ENCODE measurements at regions not wholly inside any gene's neighbourhood (a gene's known extent, or its start where the extent isn't known, plus 50 kb on each side); places are given as distances from the start of the nearest gene placed in this dataset.
A peak's percentile ranks its signal among the peaks of the same experiment; 100 is the strongest.

GRCh38 chr2:163157411-163157810, 318.8 kb upstream of the KCNH7 start:
- TF ChIP-seq, protein P1, sequence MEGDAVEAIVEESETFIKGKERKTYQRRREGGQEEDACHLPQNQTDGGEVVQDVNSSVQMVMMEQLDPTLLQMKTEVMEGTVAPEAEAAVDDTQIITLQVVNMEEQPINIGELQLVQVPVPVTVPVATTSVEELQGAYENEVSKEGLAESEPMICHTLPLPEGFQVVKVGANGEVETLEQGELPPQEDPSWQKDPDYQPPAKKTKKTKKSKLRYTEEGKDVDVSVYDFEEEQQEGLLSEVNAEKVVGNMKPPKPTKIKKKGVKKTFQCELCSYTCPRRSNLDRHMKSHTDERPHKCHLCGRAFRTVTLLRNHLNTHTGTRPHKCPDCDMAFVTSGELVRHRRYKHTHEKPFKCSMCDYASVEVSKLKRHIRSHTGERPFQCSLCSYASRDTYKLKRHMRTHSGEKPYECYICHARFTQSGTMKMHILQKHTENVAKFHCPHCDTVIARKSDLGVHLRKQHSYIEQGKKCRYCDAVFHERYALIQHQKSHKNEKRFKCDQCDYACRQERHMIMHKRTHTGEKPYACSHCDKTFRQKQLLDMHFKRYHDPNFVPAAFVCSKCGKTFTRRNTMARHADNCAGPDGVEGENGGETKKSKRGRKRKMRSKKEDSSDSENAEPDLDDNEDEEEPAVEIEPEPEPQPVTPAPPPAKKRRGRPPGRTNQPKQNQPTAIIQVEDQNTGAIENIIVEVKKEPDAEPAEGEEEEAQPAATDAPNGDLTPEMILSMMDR (IDR thresholded peaks at IDR 0.05; ENCODE audit: control insufficient read depth, extremely low read depth, insufficient read depth): no peak
- no peak for DNase-seq (ENCODE audit: low read depth)

DNA sequence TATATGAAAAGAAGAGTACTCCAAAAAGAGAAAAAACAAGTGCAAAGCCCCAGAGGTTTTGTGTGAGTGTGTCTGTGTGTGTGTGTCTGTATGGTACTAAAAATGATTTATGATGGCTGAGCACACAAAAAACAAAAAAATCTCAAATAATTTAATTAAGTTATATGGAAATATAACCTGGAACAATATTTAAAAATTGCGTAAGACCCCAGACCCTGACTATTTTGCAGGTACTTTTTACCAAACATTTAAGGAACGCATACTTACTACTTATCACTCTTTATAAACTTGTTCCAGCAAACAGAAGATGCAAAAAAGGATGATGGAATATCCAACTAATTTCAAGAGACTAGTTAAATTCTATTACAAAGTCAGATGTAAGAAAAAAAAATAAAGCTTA, 317.4 kb upstream of the KCNH7 start:
- TF ChIP-seq, protein P1 (IDR thresholded peaks at IDR 0.05; ENCODE audit: control insufficient read depth, extremely low read depth, insufficient read depth): no peak
- no peak overlapping the region for H3K4me3 ChIP-seq (ENCODE audit: low read depth, low read length)
- no peak for DNase-seq (ENCODE audit: low read depth)

More at GRCh38 chr2:163157411-163157810, 318.8 kb upstream of the KCNH7 start:
- no peak overlapping the region for H3K4me3 ChIP-seq (ENCODE audit: low read depth, low read length)

DNA sequence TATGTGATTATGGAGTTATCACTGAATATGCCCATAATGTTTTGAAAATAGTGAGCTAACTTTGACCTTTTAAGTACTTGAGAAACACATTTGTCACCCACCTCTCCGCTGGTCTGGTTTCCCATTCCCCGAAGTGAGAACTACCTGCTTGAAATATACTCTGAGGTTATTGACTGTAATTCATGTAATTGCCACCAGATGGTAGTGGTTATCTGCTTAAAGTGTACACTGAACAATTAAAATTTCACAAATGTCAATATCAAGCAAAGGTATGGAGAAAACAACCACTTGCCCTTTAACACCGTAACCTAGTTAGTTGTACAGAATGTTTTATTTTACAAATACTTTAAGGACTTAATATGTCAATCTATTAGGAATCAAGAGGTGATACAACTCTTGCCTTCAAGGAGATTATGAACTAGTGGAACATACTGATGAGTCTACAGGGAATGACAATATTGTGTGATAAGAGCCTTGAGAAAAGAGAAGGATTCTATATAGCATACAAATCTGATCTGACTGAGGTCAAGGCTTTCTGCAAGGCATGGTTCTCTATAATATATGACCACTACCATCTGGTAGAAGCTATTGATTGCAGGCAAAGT, 316.8 kb upstream of the KCNH7 start:
- H3K4me3 ChIP-seq (ENCODE audit: low read depth, low read length): no peak overlapping the region
- TF ChIP-seq, protein P1 (IDR thresholded peaks at IDR 0.05; ENCODE audit: control insufficient read depth, extremely low read depth, insufficient read depth): peak; percentile 59
- DNase-seq (ENCODE audit: low read depth): no peak

- TF ChIP-seq, protein P1 (IDR thresholded peaks at IDR 0.05; ENCODE audit: control insufficient read depth, extremely low read depth, insufficient read depth): no peak
- no peak overlapping the region for H3K4me3 ChIP-seq (ENCODE audit: low read depth, low read length)
- no peak for DNase-seq (ENCODE audit: low read depth)
Measured at GRCh38 chr2:163142618-163143017, 304.1 kb upstream of the KCNH7 start.

DNA sequence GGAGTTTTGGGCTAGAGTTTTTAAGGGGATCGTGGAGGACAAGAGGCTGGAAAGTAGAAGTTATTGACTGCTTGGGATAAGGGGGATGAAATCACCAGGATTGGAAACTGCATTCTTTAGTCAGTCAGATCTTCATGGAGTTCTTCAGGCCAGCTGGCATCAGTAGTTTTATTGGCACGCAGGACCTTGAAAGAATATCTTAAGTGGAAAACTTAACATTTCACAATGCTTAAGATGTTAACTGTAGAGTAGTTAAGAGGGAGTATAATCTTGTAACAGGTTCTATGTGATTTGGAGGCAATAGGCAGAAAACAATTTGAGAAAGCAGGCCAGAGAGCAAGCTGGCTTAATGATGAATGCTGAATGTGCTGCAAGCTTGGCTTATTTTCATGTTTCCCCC, 300.4 kb upstream of the KCNH7 start:
- no peak for DNase-seq (ENCODE audit: low read depth)
- TF ChIP-seq, protein P1 (IDR thresholded peaks at IDR 0.05; ENCODE audit: control insufficient read depth, extremely low read depth, insufficient read depth): no peak
- no peak overlapping the region for H3K4me3 ChIP-seq (ENCODE audit: low read depth, low read length)

- no peak for DNase-seq (ENCODE audit: low read depth)
Measured at GRCh38 chr2:163135256-163135655, 296.7 kb upstream of the KCNH7 start.

More at GRCh38 chr2:163135256-163135655, 296.7 kb upstream of the KCNH7 start:
- TF ChIP-seq, protein P1 (IDR thresholded peaks at IDR 0.05; ENCODE audit: control insufficient read depth, extremely low read depth, insufficient read depth): no peak
- no peak overlapping the region for H3K4me3 ChIP-seq (ENCODE audit: low read depth, low read length)
